ENCODE measurements at regions not wholly inside any gene's neighbourhood (a gene's known extent, or its start where the extent isn't known, plus 50 kb on each side); places are given as distances from the start of the nearest gene placed in this dataset.

DNA sequence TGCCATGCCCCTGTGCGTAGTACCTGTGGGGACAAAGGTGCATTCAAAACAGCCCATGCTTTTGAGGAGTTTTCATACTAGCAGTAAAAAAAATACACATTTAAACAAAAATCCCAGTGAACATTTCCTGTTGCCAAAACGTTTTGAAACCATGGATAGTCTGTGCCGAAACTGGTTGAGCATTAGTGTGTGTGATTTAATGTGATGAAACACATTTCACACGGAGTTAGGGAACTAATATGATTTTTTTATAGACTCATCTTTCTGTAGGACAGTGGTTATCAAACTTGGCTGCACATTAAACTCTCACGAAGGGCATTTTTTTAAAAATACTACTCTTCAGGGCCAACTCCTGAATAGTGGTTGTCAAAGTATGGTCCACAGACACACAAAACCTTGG, 111.8 kb upstream of the CREB5 start:
- H3K27me3 Mint-ChIP-seq (ENCODE audit: low read depth): peaks cover 33% of the 10 kb centered on the region
- H3K36me3 Mint-ChIP-seq (ENCODE audit: low read depth): no peaks in the 10 kb centered on the region
- no peak overlapping the region for H3K27ac Mint-ChIP-seq
- DNase-seq (ENCODE audit: low spot score): no peak
- no peak overlapping the region for H3K4me3 Mint-ChIP-seq
- H3K9me3 Mint-ChIP-seq: no peaks in the 10 kb centered on the region
- H3K4me1 Mint-ChIP-seq (ENCODE audit: low read depth): no peaks in the 10 kb centered on the region

GRCh38 chr7:28301148-28301641, 111.1 kb upstream of the CREB5 start:
- H3K27ac Mint-ChIP-seq: no peak overlapping the region
- no peak for DNase-seq (ENCODE audit: low spot score)
- no peak overlapping the region for H3K4me3 Mint-ChIP-seq
- no peaks in the 10 kb centered on the region for H3K9me3 Mint-ChIP-seq
- H3K27me3 Mint-ChIP-seq (ENCODE audit: low read depth): peaks cover 33% of the 10 kb centered on the region
- no peaks in the 10 kb centered on the region for H3K36me3 Mint-ChIP-seq (ENCODE audit: low read depth)
- no peaks in the 10 kb centered on the region for H3K4me1 Mint-ChIP-seq (ENCODE audit: low read depth)

DNA sequence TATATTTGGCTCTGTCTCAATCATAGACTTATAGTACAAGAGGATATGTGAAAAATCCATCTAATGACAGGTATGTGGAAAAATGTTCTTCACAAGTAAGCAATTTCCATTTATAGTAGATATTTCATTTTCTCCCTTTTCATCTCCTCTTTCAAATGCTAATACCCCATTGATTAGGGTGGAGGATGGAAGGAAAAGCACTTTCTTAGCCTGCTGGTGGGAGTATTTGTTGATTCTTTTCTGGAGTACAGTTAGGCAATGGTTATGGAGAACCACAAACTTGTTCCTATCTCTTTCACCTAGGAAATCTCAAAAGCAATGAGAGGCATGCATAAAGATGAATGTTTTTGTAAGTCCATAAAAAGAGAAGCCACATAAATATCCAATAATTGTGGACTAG, 108.0 kb upstream of the CREB5 start:
- H3K36me3 Mint-ChIP-seq (ENCODE audit: low read depth): no peaks in the 10 kb centered on the region
- H3K9me3 Mint-ChIP-seq: no peaks in the 10 kb centered on the region
- peaks cover 29% of the 10 kb centered on the region for H3K27me3 Mint-ChIP-seq (ENCODE audit: low read depth)
- DNase-seq (ENCODE audit: low spot score): no peak
- no peak overlapping the region for H3K4me3 Mint-ChIP-seq
- no peak overlapping the region for H3K27ac Mint-ChIP-seq
- no peaks in the 10 kb centered on the region for H3K4me1 Mint-ChIP-seq (ENCODE audit: low read depth)

DNA sequence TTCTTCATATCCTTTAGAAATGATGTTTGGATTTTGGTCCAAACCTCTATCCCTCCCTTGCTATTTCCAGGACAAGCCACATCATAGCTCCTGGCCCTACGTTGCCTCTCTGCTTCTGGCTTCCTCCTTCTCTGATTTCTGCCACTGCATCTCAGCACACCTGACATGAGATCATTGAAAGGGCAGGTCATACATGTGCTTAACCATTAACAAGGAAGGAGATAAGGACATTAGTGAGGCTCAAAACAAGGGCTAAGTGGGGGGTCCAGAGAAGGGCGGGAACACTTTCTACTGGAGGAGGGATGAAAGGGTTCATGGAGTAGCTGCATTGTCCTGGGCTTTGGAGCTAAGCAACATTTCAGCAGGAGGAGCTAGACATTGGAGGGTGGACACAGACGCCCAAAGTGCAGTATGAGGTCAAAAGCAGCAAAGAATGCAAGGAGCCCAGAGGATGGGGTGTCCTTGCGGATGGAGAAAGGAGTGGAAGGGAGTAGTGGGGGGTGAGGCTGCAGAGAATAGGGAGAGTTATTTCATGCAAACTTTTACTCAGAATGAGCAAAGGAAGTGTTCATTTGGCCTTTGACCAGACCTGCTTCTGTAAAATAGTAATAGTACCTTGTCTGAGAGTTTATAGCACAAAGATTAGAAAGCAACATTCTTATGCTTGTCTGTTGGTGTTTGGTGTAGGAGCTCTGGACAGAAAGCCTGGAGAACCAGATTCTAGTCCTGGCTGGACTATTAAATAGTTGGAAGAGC, 102.4 kb upstream of the CREB5 start:
- Mint-ChIP-seq H3K36me3 (ENCODE audit: low read depth) (no peaks in the 10 kb centered on the region), H3K9me3 (no peaks in the 10 kb centered on the region), H3K4me3 (no peak overlapping the region), H3K27me3 (ENCODE audit: low read depth) (peaks cover 31% of the 10 kb centered on the region), H3K27ac (no peak overlapping the region), H3K4me1 (ENCODE audit: low read depth) (no peaks in the 10 kb centered on the region)
- no peak for DNase-seq (ENCODE audit: low spot score)

DNA sequence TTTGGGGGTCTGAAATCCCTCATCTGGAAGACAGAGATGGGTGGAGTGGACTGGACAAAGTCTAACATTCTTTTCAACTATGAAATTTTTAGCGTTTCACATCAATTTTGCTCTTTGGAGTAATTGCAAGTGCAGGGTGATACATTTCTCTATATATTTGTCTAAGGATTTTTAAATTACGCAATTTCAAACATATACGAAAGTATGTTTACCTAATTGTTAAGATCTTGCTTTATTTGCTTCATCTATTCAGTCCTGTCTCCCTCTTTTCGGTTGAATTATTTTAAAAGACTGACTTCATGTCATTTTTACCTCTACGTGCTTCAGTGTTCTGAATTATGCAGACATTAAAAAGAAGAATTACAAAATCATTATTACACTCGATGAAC, 101.9 kb upstream of the CREB5 start:
- Mint-ChIP-seq H3K4me1 (ENCODE audit: low read depth) (no peaks in the 10 kb centered on the region), H3K36me3 (ENCODE audit: low read depth) (no peaks in the 10 kb centered on the region), H3K27ac (no peak overlapping the region), H3K27me3 (ENCODE audit: low read depth) (peaks cover 30% of the 10 kb centered on the region), H3K9me3 (no peaks in the 10 kb centered on the region), H3K4me3 (no peak overlapping the region)
- no peak for DNase-seq (ENCODE audit: low spot score)

- Mint-ChIP-seq H3K27ac (no peak overlapping the region), H3K36me3 (ENCODE audit: low read depth) (no peaks in the 10 kb centered on the region), H3K27me3 (ENCODE audit: low read depth) (peaks cover 41% of the 10 kb centered on the region), H3K4me3 (no peak overlapping the region), H3K9me3 (no peaks in the 10 kb centered on the region), H3K4me1 (ENCODE audit: low read depth) (no peaks in the 10 kb centered on the region)
- no peak for DNase-seq (ENCODE audit: low spot score)
These were observed 100.6 kb upstream of the CREB5 start for GRCh38 chr7:28311670-28312069.

DNA sequence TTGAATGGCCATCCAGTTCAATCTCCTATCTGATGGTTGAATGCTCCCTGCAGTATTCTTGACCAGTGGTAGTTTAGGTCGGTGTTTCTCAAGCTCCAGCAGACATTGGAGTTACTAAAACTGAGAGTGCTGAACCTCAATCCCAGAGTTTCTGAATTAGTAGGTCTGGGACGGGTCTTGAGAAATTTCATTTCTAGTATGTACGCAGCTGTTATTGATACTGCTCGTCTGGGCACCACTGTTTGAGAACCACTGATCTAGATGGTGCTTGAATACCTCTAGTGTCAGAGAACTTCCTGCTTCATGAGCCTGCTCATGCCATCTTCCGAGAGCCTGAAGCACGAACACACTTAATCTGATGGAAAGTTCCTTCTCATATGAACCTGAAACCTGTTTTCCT, 99.4 kb upstream of the CREB5 start:
- Mint-ChIP-seq H3K4me3 (no peak overlapping the region), H3K9me3 (no peaks in the 10 kb centered on the region), H3K27ac (no peak overlapping the region), H3K4me1 (ENCODE audit: low read depth) (no peaks in the 10 kb centered on the region), H3K36me3 (ENCODE audit: low read depth) (no peaks in the 10 kb centered on the region), H3K27me3 (ENCODE audit: low read depth) (peaks cover 38% of the 10 kb centered on the region)
- no peak for DNase-seq (ENCODE audit: low spot score)

GRCh38 chr7:28314841-28315240, 97.5 kb upstream of the CREB5 start:
- H3K27me3 Mint-ChIP-seq (ENCODE audit: low read depth): peaks cover 44% of the 10 kb centered on the region
- H3K36me3 Mint-ChIP-seq (ENCODE audit: low read depth): no peaks in the 10 kb centered on the region
- no peak overlapping the region for H3K4me3 Mint-ChIP-seq
- no peaks in the 10 kb centered on the region for H3K9me3 Mint-ChIP-seq
- H3K4me1 Mint-ChIP-seq (ENCODE audit: low read depth): peaks cover 2% of the 10 kb centered on the region
- H3K27ac Mint-ChIP-seq: no peak overlapping the region
- DNase-seq (ENCODE audit: low spot score): no peak

GRCh38 chr7:28315565-28316410, 96.5 kb upstream of the CREB5 start:
- Mint-ChIP-seq H3K27ac (no peak overlapping the region), H3K4me1 (ENCODE audit: low read depth) (peaks cover 2% of the 10 kb centered on the region), H3K9me3 (no peaks in the 10 kb centered on the region), H3K27me3 (ENCODE audit: low read depth) (peaks cover 42% of the 10 kb centered on the region), H3K36me3 (ENCODE audit: low read depth) (no peaks in the 10 kb centered on the region), H3K4me3 (no peak overlapping the region)
- DNase-seq (ENCODE audit: low spot score): no peak

- Mint-ChIP-seq H3K36me3 (ENCODE audit: low read depth) (no peaks in the 10 kb centered on the region), H3K4me1 (ENCODE audit: low read depth) (peaks cover 2% of the 10 kb centered on the region), H3K9me3 (no peaks in the 10 kb centered on the region), H3K27ac (no peak overlapping the region), H3K4me3 (no peak overlapping the region), H3K27me3 (ENCODE audit: low read depth) (peaks cover 40% of the 10 kb centered on the region)
- no peak for DNase-seq (ENCODE audit: low spot score)
These were observed 95.8 kb upstream of the CREB5 start for GRCh38 chr7:28316489-28316888.

GRCh38 chr7:28318101-28318762, 94.1 kb upstream of the CREB5 start:
- DNase-seq (ENCODE audit: low spot score): no peak
- Mint-ChIP-seq H3K36me3 (ENCODE audit: low read depth) (no peaks in the 10 kb centered on the region), H3K27me3 (ENCODE audit: low read depth) (peaks cover 32% of the 10 kb centered on the region), H3K9me3 (no peaks in the 10 kb centered on the region), H3K4me1 (ENCODE audit: low read depth) (peaks cover 2% of the 10 kb centered on the region), H3K27ac (no peak overlapping the region), H3K4me3 (no peak overlapping the region)

GRCh38 chr7:28323833-28324232, 88.5 kb upstream of the CREB5 start:
- Mint-ChIP-seq H3K4me1 (ENCODE audit: low read depth) (peaks cover 9% of the 10 kb centered on the region), H3K36me3 (ENCODE audit: low read depth) (no peaks in the 10 kb centered on the region), H3K4me3 (no peak overlapping the region), H3K27me3 (ENCODE audit: low read depth) (peaks cover 3% of the 10 kb centered on the region), H3K27ac (no peak overlapping the region), H3K9me3 (no peaks in the 10 kb centered on the region)
- no peak for DNase-seq (ENCODE audit: low spot score)

GRCh38 chr7:28328146-28328545, 84.2 kb upstream of the CREB5 start:
- no peak for DNase-seq (ENCODE audit: low spot score)
- no peak overlapping the region for H3K4me3 Mint-ChIP-seq
- H3K9me3 Mint-ChIP-seq: no peaks in the 10 kb centered on the region
- no peak overlapping the region for H3K27ac Mint-ChIP-seq
- no peaks in the 10 kb centered on the region for H3K36me3 Mint-ChIP-seq (ENCODE audit: low read depth)
- H3K4me1 Mint-ChIP-seq (ENCODE audit: low read depth): peaks cover 24% of the 10 kb centered on the region
- H3K27me3 Mint-ChIP-seq (ENCODE audit: low read depth): peaks cover 4% of the 10 kb centered on the region
